Activated T-helper 2 cell treated with anti-CD3 and anti-CD28 coated beads, Interferon-gamma antibody, Interleukin-2, Interleukin-4, amounts not matched to agents 10 μg/mL and 5 μg/mL and 100 μg/mL, durations not matched to agents 14 hours and 24 hours and 36 hours (primary cell): ENCODE measurements at regions not wholly inside any gene's neighbourhood (a gene's known extent, or its start where the extent isn't known, plus 50 kb on each side); places are given as distances from the start of the nearest gene placed in this dataset.

ENCODE experiments used
- DNase-seq: peaks from one replicate; pipeline ENCODE4 v3.0.0; 2021; ENCODE audit warnings: low spot score
- H3K27ac Mint-ChIP-seq: one replicate; pipeline ENCODE4 v1.8.0; 2021; ENCODE audit warnings: mixed read lengths
- H3K27me3 Mint-ChIP-seq: one replicate; pipeline ENCODE4 v1.8.0; 2021; ENCODE audit warnings: low read depth, mixed read lengths
- H3K36me3 Mint-ChIP-seq: one replicate; pipeline ENCODE4 v1.8.0; 2021; ENCODE audit warnings: low read depth, mixed read lengths
- H3K4me1 Mint-ChIP-seq: one replicate; pipeline ENCODE4 v1.8.0; 2021; ENCODE audit warnings: low read depth, mixed read lengths
- H3K4me3 Mint-ChIP-seq: one replicate; pipeline ENCODE4 v1.8.0; 2021; ENCODE audit warnings: low read depth, mild to moderate bottlenecking, moderate library complexity, mixed read lengths
- H3K9me3 Mint-ChIP-seq: one replicate; pipeline ENCODE4 v1.8.0; 2021; ENCODE audit warnings: mixed read lengths
- intact Hi-C: fragments of 100-400 bp; cut with micrococcal nuclease; formaldehyde crosslinking; loops from one replicate; pipeline ENCODE4 v1.15.1; 2023

- no peaks in the 10 kb centered on the region for H3K4me1 Mint-ChIP-seq
- intact Hi-C loops = no loop called here
- peaks cover 4% of the 10 kb centered on the region for H3K9me3 Mint-ChIP-seq
Measured at GRCh38 chr15:38030609-38031008, 96.2 kb downstream of the TMCO5A start.

GRCh38 chr15:38035701-38036100 is 101.3 kb downstream of the TMCO5A start:
- intact Hi-C loops = no loop called here
- DNase-seq = no peak
- H3K4me3 Mint-ChIP-seq = no peak overlapping the region
- H3K4me1 Mint-ChIP-seq = no peaks in the 10 kb centered on the region
- no peak overlapping the region for H3K27ac Mint-ChIP-seq
- H3K36me3 Mint-ChIP-seq = no peaks in the 10 kb centered on the region
- H3K27me3 Mint-ChIP-seq = peaks cover 3% of the 10 kb centered on the region
- H3K9me3 Mint-ChIP-seq = no peaks in the 10 kb centered on the region

More at GRCh38 chr15:38030609-38031008, 96.2 kb downstream of the TMCO5A start:
- no peak overlapping the region for H3K4me3 Mint-ChIP-seq
- H3K27me3 Mint-ChIP-seq = no peaks in the 10 kb centered on the region
- no peak for DNase-seq
- no peaks in the 10 kb centered on the region for H3K36me3 Mint-ChIP-seq
- H3K27ac Mint-ChIP-seq = no peak overlapping the region

GRCh38 chr15:38036790-38037338 is 102.4 kb downstream of the TMCO5A start:
- Mint-ChIP-seq H3K4me3 (no peak overlapping the region), H3K27ac (no peak overlapping the region), H3K27me3 (peaks cover 3% of the 10 kb centered on the region), H3K36me3 (no peaks in the 10 kb centered on the region), H3K4me1 (no peaks in the 10 kb centered on the region), H3K9me3 (no peaks in the 10 kb centered on the region)
- intact Hi-C loops = no loop called here
- no peak for DNase-seq

- Mint-ChIP-seq H3K27me3 (peaks cover 3% of the 10 kb centered on the region), H3K4me1 (no peaks in the 10 kb centered on the region), H3K4me3 (no peak overlapping the region), H3K9me3 (no peaks in the 10 kb centered on the region), H3K36me3 (no peaks in the 10 kb centered on the region), H3K27ac (no peak overlapping the region)
- intact Hi-C loops = no loop called here
- no peak for DNase-seq
Measured at GRCh38 chr15:38038659-38039442, 104.4 kb downstream of the TMCO5A start.

- intact Hi-C loops = no loop called here
Measured at GRCh38 chr15:38040615-38041014, 106.2 kb downstream of the TMCO5A start.

GRCh38 chr15:38041576-38041975 is 107.1 kb downstream of the TMCO5A start:
- Mint-ChIP-seq H3K9me3 (no peaks in the 10 kb centered on the region), H3K27ac (no peak overlapping the region), H3K4me1 (no peaks in the 10 kb centered on the region), H3K27me3 (peaks cover 3% of the 10 kb centered on the region), H3K36me3 (no peaks in the 10 kb centered on the region), H3K4me3 (no peak overlapping the region)
- no peak for DNase-seq
- intact Hi-C loops = no loop called here

More at GRCh38 chr15:38040615-38041014, 106.2 kb downstream of the TMCO5A start:
- H3K9me3 Mint-ChIP-seq = no peaks in the 10 kb centered on the region
- no peaks in the 10 kb centered on the region for H3K4me1 Mint-ChIP-seq
- H3K27me3 Mint-ChIP-seq = peaks cover 3% of the 10 kb centered on the region
- no peaks in the 10 kb centered on the region for H3K36me3 Mint-ChIP-seq
- no peak overlapping the region for H3K27ac Mint-ChIP-seq
- DNase-seq = no peak
- H3K4me3 Mint-ChIP-seq = no peak overlapping the region

GRCh38 chr15:38042211-38042610 is 107.8 kb downstream of the TMCO5A start:
- intact Hi-C loops = no loop called here
- peaks cover 3% of the 10 kb centered on the region for H3K27me3 Mint-ChIP-seq

GRCh38 chr15:38042707-38043445 is 108.4 kb downstream of the TMCO5A start:
- intact Hi-C loops = no loop called here
- H3K36me3 Mint-ChIP-seq = no peaks in the 10 kb centered on the region
- peaks cover 3% of the 10 kb centered on the region for H3K27me3 Mint-ChIP-seq
- H3K9me3 Mint-ChIP-seq = no peaks in the 10 kb centered on the region
- no peak for DNase-seq
- H3K4me1 Mint-ChIP-seq = no peaks in the 10 kb centered on the region
- H3K27ac Mint-ChIP-seq = no peak overlapping the region
- H3K4me3 Mint-ChIP-seq = no peak overlapping the region

More at GRCh38 chr15:38042211-38042610, 107.8 kb downstream of the TMCO5A start:
- no peaks in the 10 kb centered on the region for H3K36me3 Mint-ChIP-seq
- H3K27ac Mint-ChIP-seq = no peak overlapping the region
- H3K4me3 Mint-ChIP-seq = no peak overlapping the region
- no peak for DNase-seq
- H3K9me3 Mint-ChIP-seq = no peaks in the 10 kb centered on the region
- no peaks in the 10 kb centered on the region for H3K4me1 Mint-ChIP-seq

GRCh38 chr15:38046257-38047051 is 112.0 kb downstream of the TMCO5A start:
- no peaks in the 10 kb centered on the region for H3K36me3 Mint-ChIP-seq
- no peak for DNase-seq
- H3K27me3 Mint-ChIP-seq = peaks cover 1% of the 10 kb centered on the region
- no peak overlapping the region for H3K27ac Mint-ChIP-seq
- intact Hi-C loops = no loop called here
- H3K4me3 Mint-ChIP-seq = no peak overlapping the region
- no peaks in the 10 kb centered on the region for H3K9me3 Mint-ChIP-seq
- peaks cover 4% of the 10 kb centered on the region for H3K4me1 Mint-ChIP-seq

- Mint-ChIP-seq H3K4me1 (peaks cover 4% of the 10 kb centered on the region), H3K27ac (no peak overlapping the region), H3K4me3 (no peak overlapping the region), H3K27me3 (peaks cover 1% of the 10 kb centered on the region), H3K9me3 (no peaks in the 10 kb centered on the region), H3K36me3 (no peaks in the 10 kb centered on the region)
- intact Hi-C loops = no loop called here
- no peak for DNase-seq
Measured at GRCh38 chr15:38048001-38048455, 113.6 kb downstream of the TMCO5A start.

- no peak for DNase-seq
- Mint-ChIP-seq H3K27ac (no peak overlapping the region), H3K36me3 (no peaks in the 10 kb centered on the region), H3K9me3 (no peaks in the 10 kb centered on the region), H3K4me3 (no peak overlapping the region), H3K4me1 (peaks cover 4% of the 10 kb centered on the region), H3K27me3 (peaks cover 1% of the 10 kb centered on the region)
- intact Hi-C loops = no loop called here
Measured at GRCh38 chr15:38049891-38050290, 115.5 kb downstream of the TMCO5A start.
